ENCODE measurements at regions not wholly inside any gene's neighbourhood (a gene's known extent, or its start where the extent isn't known, plus 50 kb on each side); places are given as distances from the start of the nearest gene placed in this dataset.

DNA sequence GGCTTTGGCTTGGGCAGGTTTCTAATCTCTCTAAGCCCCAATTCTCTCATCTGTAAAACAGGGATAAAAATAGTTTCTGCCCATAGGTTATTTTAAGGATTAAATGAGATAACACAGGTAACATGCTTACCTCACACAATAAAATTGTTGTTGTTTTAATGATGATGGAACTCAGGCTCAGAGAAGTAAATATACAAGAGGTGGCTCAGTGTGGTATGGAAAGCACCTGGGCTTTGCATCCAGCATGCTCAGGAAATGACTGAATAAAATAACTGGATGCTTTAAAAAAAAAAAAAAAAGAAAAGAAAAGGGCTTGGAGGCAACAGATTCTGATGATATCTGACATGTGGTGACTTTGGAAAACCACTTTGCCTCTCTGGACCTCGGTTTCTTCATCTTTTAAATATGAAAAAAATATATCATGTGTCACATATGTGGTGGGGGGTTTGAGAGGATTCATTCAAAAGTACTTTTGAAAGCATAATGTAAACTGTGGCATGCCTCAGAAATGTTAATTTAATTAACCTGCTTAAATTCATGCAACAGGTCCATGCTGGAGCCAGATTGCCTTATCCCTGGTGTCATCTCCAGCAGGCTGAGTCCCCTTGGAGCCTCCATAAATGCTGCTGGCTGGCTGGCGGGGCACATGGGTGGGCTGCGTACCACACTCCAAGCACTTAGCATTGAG is 112.8 kb upstream of the CDC42EP3 start:
- no peak for TF ChIP-seq CTCF (IDR thresholded peaks at IDR 0.05)
- TF ChIP-seq POLR2A (IDR thresholded peaks at IDR 0.05), result no peak
- Histone ChIP-seq H3K9me3 (peaks cover 0 to 4% (median 0%) of the 10 kb centered on the region in 4 donors), H3K27ac (no peak overlapping the region), H3K4me3 (no peak overlapping the region), H3K27me3 (no peaks in the 10 kb centered on the region), H3K36me3 (no peaks in the 10 kb centered on the region), H3K4me1 (peaks cover 0 to 7% (median 0%) of the 10 kb centered on the region in 4 donors)
- DNase-seq, result no peak

DNA sequence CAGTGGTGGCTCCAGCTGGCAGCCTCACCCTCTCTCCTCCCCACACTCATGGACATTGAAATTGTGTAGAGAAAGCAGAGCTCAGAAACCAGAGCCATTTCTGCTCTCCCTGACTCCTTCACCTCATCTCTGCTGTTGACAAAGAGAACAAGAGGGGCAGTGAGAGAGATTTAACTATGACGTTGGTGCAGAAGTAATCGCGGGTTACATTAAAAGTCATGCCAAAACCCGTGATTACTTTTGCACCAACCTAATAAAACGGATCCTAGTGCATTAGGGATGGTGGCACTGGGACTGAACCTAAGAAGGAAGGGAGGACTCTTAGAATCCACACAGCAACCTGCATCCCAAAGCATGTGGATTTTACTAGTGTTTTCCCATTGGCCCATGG is 113.3 kb upstream of the CDC42EP3 start:
- no peak overlapping the region for H3K27ac ChIP-seq
- peaks cover 0 to 4% (median 0%) of the 10 kb centered on the region in 4 donors for H3K9me3 ChIP-seq
- TF ChIP-seq POLR2A (IDR thresholded peaks at IDR 0.05), result no peak
- no peak for TF ChIP-seq CTCF (IDR thresholded peaks at IDR 0.05)
- no peaks in the 10 kb centered on the region for H3K36me3 ChIP-seq
- H3K4me1 ChIP-seq, result peaks cover 0 to 1% (median 0%) of the 10 kb centered on the region in 4 donors
- DNase-seq, result no peak
- no peak overlapping the region for H3K4me3 ChIP-seq
- no peaks in the 10 kb centered on the region for H3K27me3 ChIP-seq

DNA sequence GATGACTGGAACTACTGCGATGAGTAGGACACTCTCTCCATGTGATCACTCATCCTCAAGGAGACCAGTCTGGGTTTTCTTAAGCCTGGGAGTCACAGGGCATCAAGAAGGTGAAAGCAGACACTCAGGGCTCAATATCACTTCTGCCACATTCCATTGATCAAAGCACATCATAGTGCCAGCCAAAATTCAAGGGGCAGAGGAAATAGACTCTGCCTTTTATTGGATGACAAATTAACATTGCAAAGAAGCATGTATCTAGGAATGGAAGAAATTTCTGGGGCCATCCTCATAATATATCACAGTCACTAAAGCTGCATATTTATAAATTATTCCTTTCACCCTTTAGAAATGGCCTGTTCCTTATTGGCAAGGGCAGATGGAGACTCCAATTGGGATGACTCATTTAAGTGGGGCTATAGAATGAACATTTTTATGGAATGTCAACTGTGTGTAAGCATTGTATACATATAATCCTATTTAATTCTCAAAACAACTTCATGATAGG is 114.8 kb upstream of the CDC42EP3 start:
- Histone ChIP-seq H3K9me3 (peaks cover 0 to 4% (median 0%) of the 10 kb centered on the region in 4 donors), H3K27ac (no peak overlapping the region), H3K4me1 (no peaks in the 10 kb centered on the region), H3K4me3 (no peak overlapping the region), H3K36me3 (no peaks in the 10 kb centered on the region), H3K27me3 (no peaks in the 10 kb centered on the region)
- DNase-seq, result no peak
- TF ChIP-seq CTCF (IDR thresholded peaks at IDR 0.05) (no peak), POLR2A (IDR thresholded peaks at IDR 0.05) (no peak)

GRCh38 chr2:37786854-37787253 is 115.4 kb upstream of the CDC42EP3 start:
- no peak for DNase-seq
- peaks cover 0 to 4% (median 0%) of the 10 kb centered on the region in 4 donors for H3K9me3 ChIP-seq
- H3K27ac ChIP-seq, result no peak overlapping the region
- no peaks in the 10 kb centered on the region for H3K36me3 ChIP-seq
- H3K4me3 ChIP-seq, result no peak overlapping the region
- H3K27me3 ChIP-seq, result no peaks in the 10 kb centered on the region
- no peaks in the 10 kb centered on the region for H3K4me1 ChIP-seq
- TF ChIP-seq POLR2A (IDR thresholded peaks at IDR 0.05), result no peak
- no peak for TF ChIP-seq CTCF (IDR thresholded peaks at IDR 0.05)

DNA sequence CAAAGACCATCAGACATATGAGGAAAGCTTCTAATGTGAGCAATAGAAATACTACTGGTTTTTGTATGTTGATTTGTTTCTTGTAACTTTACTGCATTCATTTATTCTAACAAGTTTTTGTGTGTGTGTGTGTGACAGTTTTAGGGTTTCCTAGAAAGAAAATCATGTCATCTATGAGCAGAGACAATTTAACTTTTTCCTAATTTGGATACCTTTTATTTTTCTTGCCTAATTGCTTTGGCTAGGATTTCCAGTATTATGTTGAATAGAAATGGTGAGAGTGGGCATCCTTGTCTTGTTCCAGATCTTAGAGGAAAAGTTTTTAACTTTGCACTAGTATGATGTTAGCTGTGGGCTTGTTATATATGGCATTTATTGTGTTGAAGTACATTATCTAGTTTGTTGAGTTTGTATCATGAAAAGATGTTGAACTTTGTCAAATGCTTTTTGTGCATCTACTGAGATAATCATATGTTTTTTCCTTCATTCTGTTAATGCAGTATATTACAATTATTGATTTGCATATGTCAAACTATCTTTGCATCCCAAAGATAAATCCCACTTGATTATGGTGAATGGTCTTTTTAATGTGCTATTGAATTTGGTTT is 117.3 kb upstream of the CDC42EP3 start:
- no peak for DNase-seq
- Histone ChIP-seq H3K27me3 (no peaks in the 10 kb centered on the region), H3K36me3 (no peaks in the 10 kb centered on the region), H3K9me3 (peaks cover 0 to 4% (median 0%) of the 10 kb centered on the region in 4 donors), H3K4me3 (no peak overlapping the region), H3K27ac (no peak overlapping the region), H3K4me1 (no peaks in the 10 kb centered on the region)
- no peak for TF ChIP-seq CTCF (IDR thresholded peaks at IDR 0.05)
- TF ChIP-seq POLR2A (IDR thresholded peaks at IDR 0.05), result no peak
